Osteocyte (in vitro differentiated cells): ENCODE measurements at regions not wholly inside any gene's neighbourhood (a gene's known extent, or its start where the extent isn't known, plus 50 kb on each side); places are given as distances from the start of the nearest gene placed in this dataset.

Source experiments
- DNase-seq: peaks from one replicate; pipeline ENCODE4 v3.0.0; 2021; ENCODE audit warnings: mixed read lengths; ENCODE audit not compliant: unreplicated experiment; ENCODE audit errors: extremely low spot score
- H3K27ac Mint-ChIP-seq: one replicate; pipeline ENCODE4 v1.8.0; 2021; ENCODE audit warnings: mild to moderate bottlenecking, mixed read lengths; ENCODE audit not compliant: unreplicated experiment
- H3K27me3 Mint-ChIP-seq: one replicate; pipeline ENCODE4 v1.8.0; 2021; ENCODE audit warnings: mixed read lengths; ENCODE audit not compliant: unreplicated experiment
- H3K36me3 Mint-ChIP-seq: one replicate; pipeline ENCODE4 v1.8.0; 2021; ENCODE audit warnings: mixed read lengths; ENCODE audit not compliant: unreplicated experiment
- H3K4me1 Mint-ChIP-seq: one replicate; pipeline ENCODE4 v1.8.0; 2021; ENCODE audit warnings: mixed read lengths; ENCODE audit not compliant: unreplicated experiment
- H3K4me3 Mint-ChIP-seq: one replicate; pipeline ENCODE4 v1.8.0; 2021; ENCODE audit warnings: mild to moderate bottlenecking, moderate library complexity, mixed read lengths; ENCODE audit not compliant: unreplicated experiment
- H3K9me3 Mint-ChIP-seq: one replicate; pipeline ENCODE4 v1.8.0; 2021; ENCODE audit warnings: mixed read lengths; ENCODE audit not compliant: unreplicated experiment
- CTCF ChIP-seq: fragments of 200-600 bp; sonication (generic); IDR thresholded peaks from 2 replicates; pipeline ENCODE4 v1.5.0; 2021; ENCODE audit warnings: antibody characterized with exemption, mild to moderate bottlenecking, moderate library complexity

- no peak overlapping the region for H3K27ac Mint-ChIP-seq
- peaks cover 4% of the 10 kb centered on the region for H3K4me1 Mint-ChIP-seq
- DNase-seq: no peak
- H3K27me3 Mint-ChIP-seq: no peaks in the 10 kb centered on the region
- H3K4me3 Mint-ChIP-seq: no peak overlapping the region
- TF ChIP-seq CTCF: no peak
- peaks cover 15% of the 10 kb centered on the region for H3K9me3 Mint-ChIP-seq
- peaks cover 3% of the 10 kb centered on the region for H3K36me3 Mint-ChIP-seq
Observed at GRCh38 chr9:111195766-111196165, 134.3 kb downstream of the OR2K2 start.

- Mint-ChIP-seq H3K27me3 (no peaks in the 10 kb centered on the region), H3K4me1 (peaks cover 4% of the 10 kb centered on the region)
Observed at GRCh38 chr9:111193095-111193494, 136.9 kb downstream of the OR2K2 start.

GRCh38 chr9:111192650-111193049, 137.4 kb downstream of the OR2K2 start:
- Mint-ChIP-seq H3K36me3 (no peaks in the 10 kb centered on the region), H3K27me3 (no peaks in the 10 kb centered on the region), H3K9me3 (no peaks in the 10 kb centered on the region), H3K4me3 (no peak overlapping the region), H3K4me1 (peaks cover 4% of the 10 kb centered on the region), H3K27ac (no peak overlapping the region)
- DNase-seq: no peak
- TF ChIP-seq CTCF: no peak

More at GRCh38 chr9:111193095-111193494, 136.9 kb downstream of the OR2K2 start:
- peaks cover 2% of the 10 kb centered on the region for H3K9me3 Mint-ChIP-seq
- no peaks in the 10 kb centered on the region for H3K36me3 Mint-ChIP-seq
- TF ChIP-seq CTCF: no peak
- H3K4me3 Mint-ChIP-seq: no peak overlapping the region
- no peak overlapping the region for H3K27ac Mint-ChIP-seq
- DNase-seq: no peak

- no peak for TF ChIP-seq CTCF
- H3K36me3 Mint-ChIP-seq: no peaks in the 10 kb centered on the region
Observed at GRCh38 chr9:111190347-111190746, 139.7 kb downstream of the OR2K2 start.

GRCh38 chr9:111187376-111187775, 142.6 kb downstream of the OR2K2 start:
- H3K27me3 Mint-ChIP-seq: no peaks in the 10 kb centered on the region
- TF ChIP-seq CTCF: no peak
- H3K4me1 Mint-ChIP-seq: peaks cover 2% of the 10 kb centered on the region
- peaks cover 12% of the 10 kb centered on the region for H3K9me3 Mint-ChIP-seq
- no peak for DNase-seq
- no peak overlapping the region for H3K27ac Mint-ChIP-seq
- no peak overlapping the region for H3K4me3 Mint-ChIP-seq
- H3K36me3 Mint-ChIP-seq: peaks cover 6% of the 10 kb centered on the region

More at GRCh38 chr9:111190347-111190746, 139.7 kb downstream of the OR2K2 start:
- peaks cover 4% of the 10 kb centered on the region for H3K4me1 Mint-ChIP-seq
- no peak overlapping the region for H3K4me3 Mint-ChIP-seq
- DNase-seq: no peak
- no peaks in the 10 kb centered on the region for H3K9me3 Mint-ChIP-seq
- H3K27me3 Mint-ChIP-seq: no peaks in the 10 kb centered on the region
- H3K27ac Mint-ChIP-seq: no peak overlapping the region
